CD14-positive monocyte (primary cell): ENCODE measurements at regions not wholly inside any gene's neighbourhood (a gene's known extent, or its start where the extent isn't known, plus 50 kb on each side); places are given as distances from the start of the nearest gene placed in this dataset.

ENCODE experiments used
- DNase-seq, 3 donors: peaks; one replicate each; pipeline ENCODE4 v3.0.0-alpha.2; 2011 to 2022
- H2AFZ ChIP-seq: 2 replicates; pipeline ENCODE4 v1.6.0; 2012; ENCODE audit warnings: mild to moderate bottlenecking, low read depth, low read length, inconsistent platforms; ENCODE audit not compliant: insufficient read depth, poor library complexity, severe bottlenecking
- H3K27ac ChIP-seq, 2 donors: 1 replicate in 1 of 2; 2 replicates in 1 of 2; pipeline ENCODE4 v1.5.1; 2012 to 2013; ENCODE audit warnings: low read length in 2 of 2, control low read depth in 1 of 2, inconsistent platforms in 1 of 2, low read depth in 1 of 2, mild to moderate bottlenecking in 1 of 2
- H3K27me3 ChIP-seq, 2 donors: one replicate each; pipeline versions ENCODE4 v1.6.0 to v1.6.1; 2011 to 2013; ENCODE audit warnings: low read length in 2 of 2; ENCODE audit not compliant: control insufficient read depth in 2 of 2, insufficient read depth in 2 of 2
- H3K36me3 ChIP-seq, 2 donors: replicated peaks in 1 of 2; 1 replicate in 1 of 2; 2 replicates in 1 of 2; pipeline versions ENCODE4 v1.5.1 to v1.6.1; 2012 to 2013; ENCODE audit warnings: low read length in 2 of 2, control low read depth in 1 of 2, inconsistent platforms in 1 of 2, mild to moderate bottlenecking in 1 of 2; ENCODE audit not compliant: insufficient read depth in 2 of 2, control insufficient read depth in 1 of 2
- H3K4me1 ChIP-seq, 2 donors: 1 replicate in 1 of 2; 2 replicates in 1 of 2; pipeline versions ENCODE4 v1.5.1 to v1.6.1; 2012 to 2013; ENCODE audit warnings: low read length in 2 of 2, control low read depth in 1 of 2, inconsistent platforms in 1 of 2, mild to moderate bottlenecking in 1 of 2, moderate library complexity in 1 of 2; ENCODE audit not compliant: insufficient read depth in 2 of 2, control insufficient read depth in 1 of 2
- H3K4me2 ChIP-seq: replicated peaks from 2 replicates; pipeline ENCODE3; 2012; ENCODE audit warnings: low read length, moderate library complexity, mild to moderate bottlenecking; ENCODE audit not compliant: poor library complexity, severe bottlenecking; ENCODE audit errors: extremely low read depth
- H3K4me3 ChIP-seq, 3 experiments: fragments of 200-600 bp in 1 of 3; sonication (generic) in 1 of 3; replicated peaks in 1 of 3; 1 replicate in 2 of 3; 2 replicates in 1 of 3; pipeline ENCODE4 v1.5.1; 2011 to 2013; ENCODE audit warnings: low read length in 3 of 3, mild to moderate bottlenecking in 3 of 3, control low read depth in 2 of 3, low read depth in 2 of 3, inconsistent platforms in 1 of 3, moderate library complexity in 1 of 3
- H3K79me2 ChIP-seq: 2 replicates; pipeline ENCODE4 v1.6.0; 2012; ENCODE audit warnings: mild to moderate bottlenecking, control low read depth, inconsistent platforms, low read length, moderate library complexity; ENCODE audit not compliant: insufficient read depth
- H3K9ac ChIP-seq: 2 replicates; pipeline ENCODE4 v1.6.0; 2017; ENCODE audit warnings: low read length, mild to moderate bottlenecking; ENCODE audit not compliant: insufficient read depth, poor library complexity, severe bottlenecking
- H3K9me3 ChIP-seq, 2 donors: replicated peaks in 1 of 2; 1 replicate in 1 of 2; 2 replicates in 1 of 2; pipeline versions ENCODE4 v1.5.1 to v1.6.1; 2012 to 2013; ENCODE audit warnings: low read length in 2 of 2, control low read depth in 1 of 2; ENCODE audit not compliant: control insufficient read depth in 1 of 2, insufficient read depth in 1 of 2
- H4K20me1 ChIP-seq: 2 replicates; pipeline ENCODE4 v1.6.0; 2012; ENCODE audit warnings: mild to moderate bottlenecking, low read length, control low read depth, moderate library complexity; ENCODE audit not compliant: insufficient read depth
- H3K27ac Mint-ChIP-seq, 7 donors: one replicate each; pipeline ENCODE4 v1.8.0; 2020; ENCODE audit warnings: mild to moderate bottlenecking in 7 of 7, mixed read lengths in 7 of 7, moderate library complexity in 6 of 7, inconsistent platforms in 2 of 7
- H3K27me3 Mint-ChIP-seq, 3 donors: one replicate each; pipeline ENCODE4 v1.8.0; 2021 to 2022; ENCODE audit warnings: low read depth in 3 of 3, mild to moderate bottlenecking in 3 of 3, mixed read lengths in 3 of 3, moderate library complexity in 3 of 3, inconsistent platforms in 1 of 3
- H3K36me3 Mint-ChIP-seq, 2 donors: one replicate each; pipeline ENCODE4 v1.8.0; 2020; ENCODE audit warnings: mixed read lengths in 2 of 2, inconsistent platforms in 1 of 2, mild to moderate bottlenecking in 1 of 2
- H3K4me1 Mint-ChIP-seq: one replicate; pipeline ENCODE4 v1.8.0; 2020; ENCODE audit warnings: mild to moderate bottlenecking, mixed read lengths
- H3K4me3 Mint-ChIP-seq, 2 donors: one replicate each; pipeline ENCODE4 v1.8.0; 2020; ENCODE audit warnings: mild to moderate bottlenecking in 2 of 2, mixed read lengths in 2 of 2, moderate library complexity in 1 of 2
- H3K9me3 Mint-ChIP-seq, 7 donors: one replicate each; pipeline ENCODE4 v1.8.0; 2020 to 2022; ENCODE audit warnings: mixed read lengths in 7 of 7, mild to moderate bottlenecking in 6 of 7, moderate library complexity in 6 of 7, inconsistent platforms in 2 of 7
- CTCF ChIP-seq: fragments of 200-600 bp; IDR thresholded peaks from one replicate; pipeline ENCODE4 v1.8.0; 2022; ENCODE audit warnings: antibody characterized with exemption, mild to moderate bottlenecking
- WGBS: methylation state at CpG from one replicate; pipeline ENCODE4 v1.1.5; 2013; ENCODE audit warnings: missing lambda C conversion rate; ENCODE audit not compliant: insufficient coverage; 5-methylcytosine and 5-hydroxymethylcytosine counted together
- intact Hi-C, 2 donors: fragments of 100-400 bp; cut with micrococcal nuclease; formaldehyde crosslinking; loops; one replicate each; pipeline versions ENCODE4 v1.15.0 to v1.15.1; 2023

GRCh38 chr14:34174973-34175372 lies 224.1 kb upstream of the EGLN3 start:
- TF ChIP-seq CTCF = no peak
- H3K36me3 Mint-ChIP-seq = no peaks in the 10 kb centered on the region
- Histone ChIP-seq H3K9me3 (no peaks in the 10 kb centered on the region), H3K4me3 (no peak overlapping the region), H3K4me2 (no peak overlapping the region), H3K27ac (no peak overlapping the region), H4K20me1 (no peaks in the 10 kb centered on the region), H2AFZ (no peak overlapping the region), H3K9ac (no peak overlapping the region), H3K36me3 (no peaks in the 10 kb centered on the region), H3K79me2 (no peaks in the 10 kb centered on the region), H3K27me3 (peaks cover 0 to 5% of the 10 kb centered on the region in 2 donors), H3K4me1 (peaks cover 6 to 8% of the 10 kb centered on the region in 2 donors)
- no peak overlapping the region for H3K27ac Mint-ChIP-seq
- H3K27me3 Mint-ChIP-seq = peaks cover 3 to 15% (median 6%) of the 10 kb centered on the region in 3 donors
- DNase-seq = no peak
- peaks cover 0 to 5% (median 0%) of the 10 kb centered on the region in 7 donors for H3K9me3 Mint-ChIP-seq
- intact Hi-C loops = no loop called here
- peaks cover 12% of the 10 kb centered on the region for H3K4me1 Mint-ChIP-seq
- H3K4me3 Mint-ChIP-seq = no peak overlapping the region
- 100% methylated on average over 3 of the region's 3 CpGs for WGBS

GRCh38 chr14:34173916-34174315 lies 223.0 kb upstream of the EGLN3 start:
- Mint-ChIP-seq H3K4me3 (no peak overlapping the region), H3K9me3 (peaks cover 0 to 5% (median 0%) of the 10 kb centered on the region in 7 donors), H3K4me1 (peaks cover 12% of the 10 kb centered on the region), H3K27ac (no peak overlapping the region), H3K36me3 (no peaks in the 10 kb centered on the region), H3K27me3 (peaks cover 3 to 15% (median 6%) of the 10 kb centered on the region in 3 donors)
- Histone ChIP-seq H3K36me3 (no peaks in the 10 kb centered on the region), H2AFZ (no peak overlapping the region), H3K4me3 (no peak overlapping the region), H3K27me3 (peaks cover 0 to 5% of the 10 kb centered on the region in 2 donors), H3K4me2 (no peak overlapping the region), H3K9me3 (no peaks in the 10 kb centered on the region), H3K27ac (no peak overlapping the region), H3K4me1 (peaks cover 6 to 8% of the 10 kb centered on the region in 2 donors), H3K9ac (no peak overlapping the region), H4K20me1 (no peaks in the 10 kb centered on the region), H3K79me2 (no peaks in the 10 kb centered on the region)
- intact Hi-C loops = no loop called here
- TF ChIP-seq CTCF = no peak
- no peak for DNase-seq
- 91% methylated on average over 3 of the region's 3 CpGs for WGBS
